GM19193 (cell line): ENCODE measurements at regions not wholly inside any gene's neighbourhood (a gene's known extent, or its start where the extent isn't known, plus 50 kb on each side); places are given as distances from the start of the nearest gene placed in this dataset.

Experiments
- POLR2A ChIP-seq: IDR thresholded peaks from 4 replicates; pipeline ENCODE4 v1.6.1; 2011; ENCODE audit not compliant: insufficient read depth, insufficient read length; ENCODE audit errors: extremely low read depth

DNA sequence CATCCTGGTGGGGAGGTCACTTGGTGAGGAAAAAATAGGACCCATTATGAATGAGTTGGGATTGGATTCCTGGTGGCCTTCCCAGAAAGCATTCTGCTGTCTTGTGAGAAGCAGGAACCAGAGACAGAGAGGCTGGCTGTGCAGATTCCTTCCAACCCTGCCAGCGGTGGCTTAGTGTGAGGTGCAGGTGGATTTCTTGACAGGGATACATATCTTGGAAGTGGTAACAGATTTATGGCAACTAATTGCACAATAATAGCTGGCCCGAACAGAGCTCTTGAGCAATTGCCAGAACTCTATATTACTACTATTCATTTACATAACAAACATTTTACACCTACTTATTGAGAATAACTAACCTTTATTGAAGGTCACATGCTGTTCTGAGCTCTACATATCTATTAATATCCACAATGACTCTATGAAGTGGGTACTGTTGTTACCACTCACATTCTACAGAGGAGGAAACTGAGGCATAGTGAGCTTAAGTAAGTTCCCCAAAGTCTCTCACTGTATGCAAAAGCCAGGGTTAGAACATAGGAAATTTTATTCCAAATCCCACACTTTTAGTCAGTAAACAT lies 173.9 kb upstream of the SERP2 start:
- no peak for TF ChIP-seq POLR2A

DNA sequence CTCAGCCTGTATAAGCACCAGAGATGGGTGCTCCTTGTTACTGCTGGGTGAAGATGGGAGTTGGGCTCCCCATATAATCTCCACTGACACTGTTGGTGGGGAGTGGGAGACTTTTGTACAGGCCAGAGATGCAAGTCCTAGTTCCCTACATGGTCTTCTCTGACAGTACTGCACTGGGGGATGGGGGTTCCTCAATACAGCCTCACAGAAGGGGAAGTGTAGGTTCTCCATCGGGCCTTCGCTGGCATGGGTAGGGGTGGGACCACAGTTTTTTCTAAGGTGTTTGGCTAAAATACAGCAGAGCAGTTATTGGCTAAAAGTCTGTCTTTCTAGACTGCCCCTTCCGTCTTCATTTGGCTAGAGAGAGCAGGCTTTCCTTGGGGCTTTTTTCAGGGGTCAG lies 167.2 kb upstream of the SERP2 start:
- no peak for TF ChIP-seq POLR2A

DNA sequence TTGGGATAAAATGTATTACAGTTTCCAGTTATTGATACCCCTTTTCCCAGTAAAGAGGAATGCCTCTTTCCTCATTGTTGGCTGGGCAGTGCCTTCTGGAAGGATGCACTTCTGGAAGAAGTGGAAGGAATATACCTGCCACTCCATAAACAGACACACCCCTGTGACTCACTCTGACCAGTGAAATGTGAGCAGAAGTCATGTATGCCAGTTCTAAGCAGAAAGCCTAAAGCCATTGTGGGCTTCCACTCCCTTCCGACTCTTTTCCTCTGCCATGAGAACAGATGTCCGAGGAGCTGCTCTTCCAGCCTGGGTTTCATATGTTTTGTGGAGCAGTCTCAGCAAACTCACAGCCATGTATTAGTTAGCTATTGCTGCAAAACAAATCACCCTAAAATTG lies 166.1 kb upstream of the SERP2 start:
- no peak for TF ChIP-seq POLR2A

DNA sequence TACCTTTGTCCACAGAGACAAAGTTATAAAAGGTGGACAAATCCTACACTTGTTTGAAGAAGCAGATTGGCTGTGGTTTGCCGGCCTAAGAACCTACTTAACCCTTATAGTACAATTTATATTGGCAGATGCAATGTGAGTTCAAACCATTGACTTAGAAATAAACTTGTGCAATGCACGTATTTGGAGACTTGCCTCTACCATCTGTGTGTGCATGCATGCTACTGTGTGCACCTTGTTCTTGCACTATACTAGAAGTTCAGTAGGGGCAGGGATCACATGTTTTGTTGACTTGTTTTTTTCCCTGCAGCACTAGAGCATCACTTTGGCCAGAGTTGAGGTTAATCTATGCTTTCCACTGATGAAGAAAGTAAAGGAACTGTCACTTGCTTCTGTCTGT lies 163.1 kb upstream of the SERP2 start:
- no peak for TF ChIP-seq POLR2A

DNA sequence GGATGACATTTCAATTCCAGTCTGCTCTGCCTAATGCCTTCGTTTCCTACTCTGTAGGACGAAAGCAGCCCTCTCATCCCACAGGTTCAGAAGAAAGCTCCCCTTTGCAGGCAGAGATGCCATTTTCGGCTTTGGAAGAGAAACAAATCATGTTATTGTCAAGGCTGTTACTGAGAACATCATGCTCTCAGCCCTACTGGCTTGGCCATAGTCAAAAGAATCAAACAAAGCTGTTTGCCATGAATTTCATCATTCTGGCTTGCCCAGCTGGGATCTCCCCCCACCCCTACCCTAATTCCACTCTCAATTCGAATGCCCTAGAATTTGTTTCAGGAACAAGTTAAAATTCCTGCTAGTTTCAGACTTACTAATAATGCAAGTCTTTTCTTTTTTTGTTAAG lies 162.3 kb upstream of the SERP2 start:
- TF ChIP-seq POLR2A: no peak

DNA sequence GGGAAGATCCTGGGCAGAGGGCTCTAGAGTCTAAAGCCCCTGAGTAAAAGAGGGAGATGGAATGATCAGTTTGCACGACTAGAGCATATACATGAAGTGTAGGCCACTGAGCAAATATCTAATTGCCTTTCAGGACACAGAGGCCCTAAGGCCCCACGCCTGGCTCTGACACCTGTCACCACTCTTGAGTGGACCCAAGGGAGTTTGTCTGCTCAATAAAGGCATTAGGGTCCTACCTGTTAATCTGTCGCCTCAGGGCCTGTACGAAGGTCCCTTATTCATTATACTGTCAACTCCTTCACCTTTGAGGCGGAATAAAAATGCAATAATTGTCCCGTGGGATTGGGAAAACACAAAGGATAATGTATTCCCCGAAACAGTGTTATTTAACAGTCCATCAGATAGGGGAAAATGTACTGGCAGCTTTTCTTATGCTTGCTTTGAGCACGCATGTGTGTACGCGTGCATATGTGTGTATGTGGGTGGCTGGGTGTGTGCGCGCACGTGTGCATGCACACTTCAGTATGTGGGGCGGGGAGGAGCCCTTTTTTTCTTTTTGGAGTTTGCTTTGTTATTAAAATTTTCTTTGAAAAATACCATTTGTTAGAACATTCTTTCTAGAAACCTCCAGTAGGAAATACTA lies 161.8 kb upstream of the SERP2 start:
- no peak for TF ChIP-seq POLR2A

DNA sequence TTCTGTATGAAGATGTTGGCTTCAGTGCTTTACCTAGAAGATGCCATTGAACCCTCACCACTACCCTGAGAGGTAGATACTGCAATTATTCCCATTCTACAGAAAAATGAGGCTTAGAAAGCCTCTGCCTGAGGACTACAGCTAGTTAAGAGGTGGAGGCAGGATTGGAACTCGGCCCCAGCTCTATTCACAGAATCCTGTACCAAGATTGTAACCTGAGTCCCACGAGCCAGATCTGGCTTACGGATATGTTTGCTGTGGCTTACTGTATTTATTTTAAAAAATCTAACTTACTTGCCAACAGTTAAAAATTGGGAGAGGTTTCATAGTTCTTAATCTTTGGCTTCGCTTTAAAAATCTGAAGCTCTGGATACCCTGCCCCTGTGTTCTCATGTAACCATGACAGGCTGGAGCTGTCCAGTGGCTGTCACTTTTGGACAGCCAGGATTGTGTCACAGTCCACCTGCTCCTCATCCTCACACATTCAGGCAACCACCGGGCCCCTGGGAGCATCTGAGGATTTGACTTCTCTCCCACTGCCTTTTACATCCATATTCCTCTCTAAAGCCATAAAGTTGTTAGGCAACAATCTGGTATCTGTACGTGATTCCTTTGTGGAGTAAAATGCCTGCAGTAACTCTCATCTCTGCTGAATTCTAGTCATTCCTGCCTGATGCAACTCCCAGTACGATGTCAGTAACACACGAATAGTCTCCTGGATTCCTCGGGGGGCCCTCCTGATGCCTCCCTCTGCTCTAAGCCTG lies 160.8 kb upstream of the SERP2 start:
- no peak for TF ChIP-seq POLR2A

DNA sequence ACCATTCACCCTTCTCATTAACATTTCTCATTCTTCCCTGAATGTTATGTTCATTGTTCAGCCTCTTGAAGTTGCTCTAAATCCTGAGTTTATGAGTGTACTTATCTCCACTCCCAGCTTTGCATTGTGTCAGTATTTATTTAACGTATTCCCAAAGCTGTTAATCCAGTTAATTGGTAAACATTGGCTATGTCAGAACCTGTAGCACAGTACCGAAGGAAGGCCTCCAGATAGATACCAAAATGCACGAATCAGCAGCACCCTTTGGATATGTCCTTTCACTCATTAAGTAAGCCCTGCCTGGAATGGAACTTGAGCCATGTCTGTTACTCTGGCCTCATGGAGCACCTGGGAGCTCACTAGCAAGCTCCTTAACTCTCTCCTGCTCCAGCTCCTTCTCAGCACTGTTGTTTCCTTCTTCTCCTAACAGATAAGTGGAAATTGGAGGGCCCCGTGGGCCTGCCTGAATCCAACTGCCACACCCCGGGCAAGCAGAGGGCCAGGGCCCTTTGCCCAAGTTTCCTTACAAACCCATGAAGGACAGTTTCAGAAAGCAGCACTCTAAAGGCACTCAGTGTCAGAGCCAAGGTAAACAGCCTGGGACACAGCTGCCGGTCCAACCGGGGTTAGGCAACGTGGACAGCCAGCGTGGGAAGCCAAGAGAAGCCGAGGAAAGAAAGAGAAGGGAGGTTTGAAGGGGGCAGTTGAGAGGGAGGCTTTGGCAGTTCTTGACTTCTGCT lies 155.0 kb upstream of the SERP2 start:
- TF ChIP-seq POLR2A: no peak

DNA sequence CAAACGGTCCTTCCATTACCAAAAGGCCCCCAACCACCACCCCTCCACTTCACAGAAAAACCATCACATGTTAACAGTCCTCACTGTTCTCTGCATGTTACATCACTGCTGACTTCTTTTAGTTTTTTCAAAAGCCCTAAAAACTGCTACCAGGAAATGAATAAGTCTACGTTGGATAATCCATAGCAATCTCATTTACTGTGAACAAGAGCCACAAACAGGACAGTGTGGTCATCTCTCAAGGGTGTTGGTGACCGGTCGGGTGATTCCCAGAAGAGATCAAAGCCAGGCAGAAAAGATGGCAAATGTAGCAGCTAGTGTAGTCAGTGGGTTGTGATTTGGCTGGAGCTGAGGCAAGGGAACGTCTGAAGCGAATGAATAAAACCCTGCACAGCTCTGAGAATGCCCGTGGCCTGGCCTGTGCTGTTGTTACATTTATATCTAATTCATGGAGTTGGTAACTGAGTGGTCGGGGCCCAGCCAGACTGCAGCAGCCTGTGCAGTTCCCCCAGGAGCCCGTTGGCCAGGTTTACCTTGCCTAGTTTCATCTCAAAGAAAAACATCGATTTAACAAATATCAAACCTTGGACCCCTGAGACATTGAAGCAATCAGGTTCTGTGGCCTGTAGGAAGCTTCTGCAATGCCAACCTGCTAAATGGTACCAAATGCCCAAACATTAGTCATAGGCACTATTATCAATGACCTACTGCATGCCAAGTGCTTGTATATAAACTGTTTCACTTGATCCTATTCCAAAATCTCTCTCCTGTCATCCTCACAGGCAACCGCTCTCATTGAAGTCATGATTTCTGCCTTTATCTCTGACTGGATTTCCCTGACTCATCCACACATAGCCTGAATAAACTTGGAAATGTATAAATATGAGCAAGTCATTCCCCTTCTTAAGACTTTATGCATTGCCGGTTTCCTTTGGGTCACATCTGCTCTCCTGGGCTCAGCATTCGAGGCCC lies 153.8 kb upstream of the SERP2 start:
- TF ChIP-seq POLR2A: no peak

DNA sequence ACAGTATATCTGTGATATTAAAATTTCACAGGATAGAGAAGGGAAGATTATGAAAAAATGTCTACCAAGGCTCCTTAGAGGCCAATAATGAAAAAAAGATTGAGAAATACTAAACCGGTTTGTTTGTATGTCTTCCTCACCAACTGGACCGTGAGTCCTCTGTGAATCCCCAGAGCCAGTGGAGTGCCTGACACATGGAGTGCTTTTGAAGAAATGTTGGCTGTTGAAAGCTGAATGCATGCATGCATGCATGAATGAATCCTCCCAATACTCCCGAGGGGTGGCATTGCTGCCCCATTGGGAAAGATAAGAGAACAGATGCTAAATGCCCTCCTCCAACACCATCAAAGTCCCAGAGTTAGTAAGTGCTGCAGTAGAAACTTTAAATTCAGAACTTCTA lies 152.7 kb upstream of the SERP2 start:
- no peak for TF ChIP-seq POLR2A

DNA sequence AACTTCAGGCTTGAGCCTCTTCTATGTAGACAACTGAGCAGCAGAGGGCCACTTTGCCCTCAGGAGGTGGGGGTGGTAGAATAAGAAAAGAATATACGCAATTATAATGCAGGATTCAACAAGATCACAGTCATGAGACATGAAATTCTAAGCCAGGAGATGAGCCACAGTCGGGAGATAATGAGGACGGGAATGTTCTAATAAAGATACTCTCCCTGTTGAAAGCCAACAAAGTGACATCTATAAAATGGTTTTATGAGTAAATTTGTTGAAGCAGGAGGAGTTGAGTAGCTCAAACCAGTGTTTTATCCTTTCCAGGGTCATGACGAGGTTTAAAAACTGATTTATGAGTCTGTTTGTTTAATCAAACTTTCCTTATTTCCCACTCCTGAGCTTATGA lies 152.0 kb upstream of the SERP2 start:
- TF ChIP-seq POLR2A: no peak

DNA sequence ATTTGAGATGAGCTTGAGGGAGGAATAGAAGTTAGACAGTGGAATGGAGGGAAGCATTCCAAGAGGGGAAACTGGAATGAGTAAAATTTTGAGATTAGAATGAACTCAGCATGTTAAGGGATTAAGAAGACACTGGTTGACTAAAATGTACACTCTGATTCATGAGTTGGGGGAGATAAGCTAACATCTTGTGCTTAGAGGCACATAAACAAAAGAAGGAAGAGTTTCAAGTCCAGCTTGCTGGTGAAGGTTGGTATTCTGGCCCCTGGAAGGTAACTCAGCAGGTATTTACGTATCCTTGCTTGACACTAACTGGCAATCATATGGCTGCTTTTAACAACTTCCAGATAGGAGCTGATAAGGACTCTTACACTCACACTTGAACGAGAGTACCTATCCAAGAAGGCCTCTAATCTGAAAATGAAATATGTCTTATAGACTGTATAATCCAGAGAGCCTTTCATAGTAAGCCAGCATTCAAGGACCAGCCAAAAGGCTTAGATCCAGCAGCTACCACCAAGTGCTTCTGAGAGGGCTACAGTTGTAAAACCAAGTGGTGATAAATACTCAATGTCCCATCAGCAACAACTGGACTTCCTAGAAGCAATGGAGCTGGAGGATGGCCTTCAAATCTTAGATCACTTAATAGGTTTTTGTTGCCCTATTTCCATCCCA lies 149.7 kb upstream of the SERP2 start:
- no peak for TF ChIP-seq POLR2A

DNA sequence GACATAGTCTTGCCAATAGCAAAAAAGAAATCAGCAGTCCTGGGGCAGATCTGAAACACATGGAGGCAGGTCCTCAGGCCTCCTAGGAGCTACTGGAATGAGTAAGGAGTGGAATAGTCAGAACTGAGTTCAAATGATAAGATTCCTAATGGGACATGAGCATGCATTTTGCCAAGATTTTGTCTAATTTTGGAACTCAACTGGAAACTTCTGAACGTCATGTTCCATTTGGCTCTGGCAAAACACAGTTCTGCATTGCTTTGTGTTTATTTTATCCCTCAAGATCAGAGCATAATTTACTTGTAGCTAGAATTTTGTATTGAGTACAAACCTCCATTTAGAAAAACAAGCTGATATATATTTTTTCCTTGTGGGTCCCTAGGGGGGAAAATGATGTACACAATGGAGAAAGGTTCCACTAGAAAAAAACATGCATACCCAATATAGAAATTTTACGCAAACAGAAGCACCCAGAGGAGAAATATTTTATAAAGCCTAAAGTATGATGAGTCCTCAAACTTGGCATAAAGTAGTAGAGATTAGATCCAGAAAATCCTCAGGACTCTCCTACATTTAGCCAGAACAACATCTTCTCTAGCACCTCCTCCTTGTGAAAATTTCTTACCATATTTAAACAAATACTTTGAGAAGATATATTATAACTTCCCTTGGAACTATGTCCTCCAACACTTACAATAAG lies 149.0 kb upstream of the SERP2 start:
- no peak for TF ChIP-seq POLR2A
